ENCODE measurements at regions not wholly inside any gene's neighbourhood (a gene's known extent, or its start where the extent isn't known, plus 50 kb on each side); places are given as distances from the start of the nearest gene placed in this dataset.

DNA sequence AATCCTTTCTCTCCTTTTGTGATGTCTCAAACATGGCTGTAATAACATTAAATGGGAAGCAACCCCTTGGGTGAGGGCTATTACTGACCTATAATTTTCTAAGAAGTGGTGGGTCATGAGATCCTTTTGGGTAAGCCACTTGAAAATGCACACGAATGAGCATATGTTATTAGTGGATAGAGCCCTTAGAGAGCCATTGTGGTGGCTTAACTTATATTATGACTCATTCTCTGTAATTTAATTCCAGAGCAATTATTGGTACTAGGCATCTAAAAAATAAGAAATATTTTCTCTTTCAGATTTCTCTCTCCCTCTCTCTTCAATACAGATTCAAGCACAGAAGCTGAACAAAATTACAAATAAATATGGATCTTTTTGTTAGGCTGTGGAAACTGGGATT lies 1177.4 kb upstream of the PHF14 start:
- H3K4me3 ChIP-seq (replicated peaks in 1 of 2; ENCODE audit: low read depth in 2 of 2, low read length in 2 of 2), result no peak overlapping the region
- TF ChIP-seq, protein P1, sequence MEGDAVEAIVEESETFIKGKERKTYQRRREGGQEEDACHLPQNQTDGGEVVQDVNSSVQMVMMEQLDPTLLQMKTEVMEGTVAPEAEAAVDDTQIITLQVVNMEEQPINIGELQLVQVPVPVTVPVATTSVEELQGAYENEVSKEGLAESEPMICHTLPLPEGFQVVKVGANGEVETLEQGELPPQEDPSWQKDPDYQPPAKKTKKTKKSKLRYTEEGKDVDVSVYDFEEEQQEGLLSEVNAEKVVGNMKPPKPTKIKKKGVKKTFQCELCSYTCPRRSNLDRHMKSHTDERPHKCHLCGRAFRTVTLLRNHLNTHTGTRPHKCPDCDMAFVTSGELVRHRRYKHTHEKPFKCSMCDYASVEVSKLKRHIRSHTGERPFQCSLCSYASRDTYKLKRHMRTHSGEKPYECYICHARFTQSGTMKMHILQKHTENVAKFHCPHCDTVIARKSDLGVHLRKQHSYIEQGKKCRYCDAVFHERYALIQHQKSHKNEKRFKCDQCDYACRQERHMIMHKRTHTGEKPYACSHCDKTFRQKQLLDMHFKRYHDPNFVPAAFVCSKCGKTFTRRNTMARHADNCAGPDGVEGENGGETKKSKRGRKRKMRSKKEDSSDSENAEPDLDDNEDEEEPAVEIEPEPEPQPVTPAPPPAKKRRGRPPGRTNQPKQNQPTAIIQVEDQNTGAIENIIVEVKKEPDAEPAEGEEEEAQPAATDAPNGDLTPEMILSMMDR (IDR thresholded peaks at IDR 0.05; ENCODE audit: low read depth, low read length), result no peak
- DNase-seq (ENCODE audit: low read depth in 2 of 2), result no peak

DNA sequence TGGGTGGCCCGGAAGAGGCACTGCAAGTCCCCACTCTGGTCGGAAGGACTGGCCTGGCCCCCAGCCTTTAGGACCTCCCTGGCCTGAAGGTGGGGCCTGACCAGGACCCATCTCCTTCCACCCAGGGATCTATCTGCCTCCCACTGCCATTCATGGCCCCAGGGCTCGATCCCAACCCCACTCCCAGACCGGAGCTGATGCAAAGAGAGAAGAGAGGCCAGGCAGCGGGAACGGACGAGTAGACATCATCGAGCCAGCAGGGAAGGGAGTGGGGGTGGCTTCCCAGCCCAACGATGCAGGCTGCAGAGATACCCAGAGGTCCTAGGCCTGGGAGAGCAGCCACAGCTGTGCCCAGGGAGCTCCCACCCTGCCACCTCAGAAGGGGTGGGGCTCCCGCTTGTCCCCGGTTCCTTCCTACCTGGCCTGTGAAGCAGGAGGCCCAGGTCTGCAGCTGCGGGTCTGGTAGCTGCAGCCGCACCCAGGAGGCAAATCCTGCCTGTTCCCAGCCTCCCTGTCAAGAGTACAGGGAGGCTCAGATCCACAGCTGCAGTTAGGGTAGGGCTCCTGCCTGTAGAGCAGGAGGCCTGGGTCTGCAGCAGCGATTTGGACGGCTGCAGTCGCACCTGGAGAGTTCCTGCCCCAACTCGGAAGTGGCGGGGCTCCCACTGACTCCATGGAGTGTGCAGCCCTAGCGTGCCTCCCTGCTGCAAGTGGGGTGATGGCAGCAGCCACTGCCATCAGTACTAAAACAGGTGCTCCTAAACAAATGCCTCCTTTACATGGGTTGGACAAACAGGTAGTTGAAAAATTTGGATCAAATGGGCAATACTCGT lies 1151.0 kb upstream of the PHF14 start:
- H3K4me3 ChIP-seq (replicated peaks in 1 of 2; ENCODE audit: low read depth in 2 of 2, low read length in 2 of 2), result no peak overlapping the region
- DNase-seq (ENCODE audit: low read depth in 2 of 2), result no peak
- TF ChIP-seq, protein P1 (IDR thresholded peaks at IDR 0.05; ENCODE audit: low read depth, low read length), result no peak

DNA sequence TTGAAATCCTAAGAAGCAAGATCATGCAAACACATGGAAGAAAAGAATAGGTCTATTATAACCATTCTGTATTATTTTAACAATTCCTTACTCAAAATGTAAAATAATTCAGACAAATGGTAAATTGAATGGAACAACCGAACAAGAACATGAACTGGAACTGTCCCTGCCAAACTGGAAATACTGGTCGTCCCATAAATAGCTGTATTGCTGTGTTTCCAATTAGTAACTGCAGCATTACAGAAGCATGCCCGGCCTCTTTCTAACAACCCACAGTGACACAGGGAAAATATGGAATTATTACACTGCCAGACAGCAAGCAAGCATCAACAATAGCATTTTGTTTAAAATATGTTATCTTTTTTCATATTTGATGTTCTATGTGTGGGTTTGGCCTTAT lies 1138.5 kb upstream of the PHF14 start:
- no peak overlapping the region for H3K4me3 ChIP-seq (replicated peaks in 1 of 2; ENCODE audit: low read depth in 2 of 2, low read length in 2 of 2)
- no peak for DNase-seq (ENCODE audit: low read depth in 2 of 2)
- TF ChIP-seq, protein P1 (IDR thresholded peaks at IDR 0.05; ENCODE audit: low read depth, low read length), result no peak

DNA sequence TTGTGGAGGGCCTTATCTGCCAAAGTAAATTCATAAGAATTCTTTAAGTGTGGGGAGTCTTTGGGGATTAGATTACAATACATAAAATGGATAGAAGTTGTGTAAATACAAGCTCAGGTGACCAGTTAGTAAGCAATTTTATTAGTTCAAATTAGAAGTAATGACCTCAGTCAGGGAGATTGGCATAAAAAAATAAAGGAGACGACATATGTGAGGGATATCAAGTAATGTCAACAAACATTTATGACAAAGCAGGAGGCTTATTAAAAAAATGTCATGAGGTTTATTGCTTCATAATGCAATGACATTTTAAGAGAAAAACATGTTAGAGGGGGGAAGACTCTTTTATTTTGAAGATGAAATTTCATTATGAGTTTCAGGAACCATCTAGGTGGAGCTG lies 1137.0 kb upstream of the PHF14 start:
- TF ChIP-seq, protein P1 (IDR thresholded peaks at IDR 0.05; ENCODE audit: low read depth, low read length), result no peak
- DNase-seq (ENCODE audit: low read depth in 2 of 2), result no peak
- no peak overlapping the region for H3K4me3 ChIP-seq (replicated peaks in 1 of 2; ENCODE audit: low read depth in 2 of 2, low read length in 2 of 2)

DNA sequence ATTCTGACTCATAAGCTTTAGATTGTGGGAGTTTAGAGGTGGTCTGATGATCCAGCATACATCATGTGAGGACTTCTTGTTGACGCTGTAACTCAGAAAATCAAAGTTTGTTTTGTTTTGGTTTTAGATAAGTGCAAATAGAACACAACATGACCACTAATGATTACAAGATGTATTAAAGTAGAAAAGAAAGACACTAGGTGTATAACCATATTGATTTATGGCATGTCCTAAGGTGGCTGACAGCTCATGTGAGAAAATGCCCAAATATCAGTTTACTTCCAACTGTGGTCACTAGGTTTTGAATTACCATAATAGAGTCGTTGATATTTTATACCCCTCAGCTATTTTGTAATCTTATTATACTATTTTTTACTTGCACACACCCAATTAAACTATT lies 1131.4 kb upstream of the PHF14 start:
- DNase-seq (ENCODE audit: low read depth in 2 of 2), result no peak

DNA sequence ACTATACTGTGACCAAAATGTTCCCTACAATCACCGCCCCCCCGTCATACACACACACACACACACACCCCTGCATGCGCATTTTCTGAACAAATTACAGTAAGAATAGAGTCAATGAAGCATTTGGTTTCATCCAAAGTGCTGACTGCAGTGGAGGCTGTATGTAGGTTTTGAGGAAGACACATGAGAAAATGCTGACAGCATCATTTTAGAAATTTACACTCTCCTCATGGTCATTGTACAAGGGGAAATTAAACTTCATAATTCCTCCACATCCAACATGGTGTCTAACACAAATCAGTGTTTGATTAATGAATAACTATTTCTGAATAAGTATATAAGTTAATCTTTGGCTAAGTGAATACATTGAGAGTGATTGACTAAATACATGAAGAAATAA lies 1126.8 kb upstream of the PHF14 start:
- DNase-seq (ENCODE audit: low read depth in 2 of 2), result no peak

More for the DNA sequence above, 1131.4 kb upstream of the PHF14 start:
- no peak overlapping the region for H3K4me3 ChIP-seq (replicated peaks in 1 of 2; ENCODE audit: low read depth in 2 of 2, low read length in 2 of 2)
- TF ChIP-seq, protein P1 (IDR thresholded peaks at IDR 0.05; ENCODE audit: low read depth, low read length), result no peak

More for the DNA sequence above, 1126.8 kb upstream of the PHF14 start:
- TF ChIP-seq, protein P1 (IDR thresholded peaks at IDR 0.05; ENCODE audit: low read depth, low read length), result no peak
- H3K4me3 ChIP-seq (replicated peaks in 1 of 2; ENCODE audit: low read depth in 2 of 2, low read length in 2 of 2), result no peak overlapping the region

All from cardiac fibroblast (primary cell).